Mucosa of rectum (tissue), 2 donors: ENCODE measurements at regions not wholly inside any gene's neighbourhood (a gene's known extent, or its start where the extent isn't known, plus 50 kb on each side); places are given as distances from the start of the nearest gene placed in this dataset.
"Not testable (repeated sequence)": the region's sequence is repeated elsewhere in the genome, so short reads cannot be mapped to it uniquely, and the experiment has no call there.

Experiments
- H3K27ac ChIP-seq, 2 donors: one replicate each; pipeline ENCODE4 v1.7.0; 2013; ENCODE audit warnings: inconsistent platforms in 2 of 2, low read depth in 2 of 2, low read length in 2 of 2
- H3K27me3 ChIP-seq, 2 donors: one replicate each; pipeline ENCODE4 v1.7.0; 2013; ENCODE audit warnings: low read length in 2 of 2; ENCODE audit not compliant: control insufficient read depth in 2 of 2, insufficient read depth in 2 of 2
- H3K36me3 ChIP-seq, 2 donors: one replicate each; pipeline ENCODE4 v1.7.0; 2013; ENCODE audit warnings: low read length in 2 of 2; ENCODE audit not compliant: control insufficient read depth in 2 of 2, insufficient read depth in 2 of 2
- H3K4me1 ChIP-seq, 2 donors: one replicate each; pipeline ENCODE4 v1.7.0; 2013; ENCODE audit warnings: low read length in 2 of 2, mild to moderate bottlenecking in 1 of 2; ENCODE audit not compliant: control insufficient read depth in 2 of 2, insufficient read depth in 2 of 2
- H3K4me3 ChIP-seq, 2 donors: one replicate each; pipeline ENCODE4 v1.7.0; 2013; ENCODE audit warnings: low read length in 2 of 2
- H3K9ac ChIP-seq, 2 donors: one replicate each; pipeline ENCODE4 v1.7.0; 2013; ENCODE audit warnings: low read length in 2 of 2, low read depth in 1 of 2, mild to moderate bottlenecking in 1 of 2
- H3K9me3 ChIP-seq, 2 donors: one replicate each; pipeline ENCODE4 v1.7.0; 2013; ENCODE audit warnings: low read length in 2 of 2; ENCODE audit not compliant: control insufficient read depth in 2 of 2
- donor health status: healthy.
- donor health status: Normal muscosa, but diverticular disease.

DNA sequence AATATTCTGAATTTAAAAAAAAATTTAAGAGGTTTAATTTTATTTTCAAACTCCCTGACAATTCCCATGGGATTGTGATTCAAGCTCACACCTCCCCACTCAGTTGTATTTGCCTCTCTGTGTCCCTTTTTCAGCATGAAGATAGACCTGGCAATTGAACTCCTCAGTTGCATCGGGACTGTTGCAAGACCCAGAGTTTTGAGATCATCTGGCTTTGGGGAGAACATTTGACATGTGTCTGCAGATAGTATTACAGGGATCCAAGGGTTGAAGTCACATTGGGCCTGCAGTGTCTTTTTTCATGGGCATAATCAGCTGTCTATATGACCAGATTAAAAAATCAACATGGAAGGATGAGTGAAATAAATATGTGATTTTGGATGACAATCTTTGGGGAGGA, 91.1 kb upstream of the EOMES start:
- no peaks in the 10 kb centered on the region for H3K9me3 ChIP-seq
- no peaks in the 10 kb centered on the region for H3K27me3 ChIP-seq
- no peaks in the 10 kb centered on the region for H3K4me1 ChIP-seq
- no peak overlapping the region for H3K9ac ChIP-seq
- H3K27ac ChIP-seq: no peak overlapping the region
- H3K36me3 ChIP-seq: no peaks in the 10 kb centered on the region
- no peak overlapping the region for H3K4me3 ChIP-seq

DNA sequence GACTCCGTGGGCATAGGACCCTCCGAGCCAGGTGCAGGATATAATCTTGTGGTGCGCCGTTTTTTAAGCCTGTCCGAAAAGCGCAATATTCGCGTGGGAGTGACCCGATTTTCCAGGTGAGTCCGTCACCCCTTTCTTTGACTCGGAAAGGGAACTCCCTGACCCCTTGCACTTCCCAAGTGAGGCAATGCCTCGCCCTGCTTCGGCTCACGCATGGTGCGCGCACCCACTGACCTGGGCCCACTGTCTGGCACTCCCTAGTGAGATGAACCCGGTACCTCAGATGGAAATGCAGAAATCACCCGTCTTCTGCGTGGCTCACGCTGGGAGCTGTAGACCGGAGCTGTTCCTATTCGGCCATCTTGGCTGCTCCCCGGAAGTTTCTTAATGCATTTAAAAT, 99.5 kb upstream of the EOMES start:
- not testable (repeated sequence) for H3K4me1 ChIP-seq, H3K9ac ChIP-seq, H3K36me3 ChIP-seq, H3K4me3 ChIP-seq, H3K9me3 ChIP-seq, H3K27ac ChIP-seq, H3K27me3 ChIP-seq

DNA sequence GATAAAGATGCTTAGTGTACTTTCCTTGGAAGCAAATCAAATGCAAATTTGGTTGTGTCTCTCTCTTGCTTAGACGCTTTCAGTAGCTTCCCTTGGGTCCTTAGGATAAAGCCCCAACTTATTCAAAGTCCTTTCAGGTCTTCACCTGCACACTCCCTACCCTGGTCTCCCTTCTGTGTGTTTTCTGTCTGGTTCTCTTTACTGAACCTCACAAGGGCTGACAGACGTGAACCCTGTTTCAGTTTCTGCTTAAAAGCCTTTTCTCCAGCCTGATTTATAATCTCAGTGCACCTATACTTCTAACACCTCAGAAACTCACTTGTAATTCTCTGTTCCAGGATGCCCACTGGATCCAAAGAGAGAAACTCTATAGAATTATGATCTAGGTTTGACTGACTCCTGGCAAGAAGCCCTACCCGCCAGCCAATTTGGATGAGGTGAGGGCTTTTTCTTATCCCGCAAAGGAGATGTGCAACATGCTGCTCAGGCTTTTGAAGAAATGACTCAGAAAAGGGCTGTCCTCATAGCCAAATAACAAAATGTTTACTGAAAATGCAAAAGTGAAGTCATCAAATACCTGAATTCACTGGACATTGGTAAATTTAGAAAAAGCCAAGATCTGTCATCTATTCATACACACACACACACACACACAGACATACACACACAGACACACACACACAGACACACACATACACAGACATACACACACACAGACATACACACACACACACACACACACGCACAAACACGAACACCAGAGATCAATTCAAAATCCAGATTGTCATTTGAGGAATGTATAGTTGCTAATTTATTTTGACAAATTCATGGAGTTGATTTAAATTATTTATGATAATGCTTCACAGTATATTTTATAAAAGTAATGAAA, 102.4 kb upstream of the EOMES start:
- Histone ChIP-seq H3K27ac (no peak overlapping the region), H3K9me3 (no peaks in the 10 kb centered on the region), H3K36me3 (no peaks in the 10 kb centered on the region), H3K4me1 (no peaks in the 10 kb centered on the region), H3K9ac (no peak overlapping the region), H3K4me3 (no peak overlapping the region), H3K27me3 (no peaks in the 10 kb centered on the region)

DNA sequence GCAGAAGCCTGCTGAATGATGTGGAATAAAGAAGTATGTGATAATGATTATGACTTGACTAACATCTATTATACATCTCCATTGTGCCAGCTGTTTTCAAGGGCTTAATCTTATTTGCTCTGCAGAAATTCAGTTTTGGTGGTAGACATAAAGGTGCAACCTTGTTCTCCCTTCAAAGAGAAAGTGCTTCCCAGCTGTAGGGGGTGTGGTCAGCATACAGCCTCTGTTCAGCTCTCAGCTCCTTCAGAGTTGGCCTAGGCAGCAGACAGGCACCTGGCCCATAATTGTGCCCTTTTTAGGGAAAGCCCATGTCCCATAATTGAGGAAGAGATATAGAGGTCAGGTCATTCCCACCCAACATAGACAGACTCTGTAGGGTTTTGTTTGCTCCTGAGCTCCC, 104.3 kb upstream of the EOMES start:
- Histone ChIP-seq H3K9me3 (no peaks in the 10 kb centered on the region), H3K4me3 (no peak overlapping the region), H3K9ac (no peak overlapping the region), H3K4me1 (no peaks in the 10 kb centered on the region), H3K27ac (no peak overlapping the region), H3K36me3 (no peaks in the 10 kb centered on the region), H3K27me3 (no peaks in the 10 kb centered on the region)

DNA sequence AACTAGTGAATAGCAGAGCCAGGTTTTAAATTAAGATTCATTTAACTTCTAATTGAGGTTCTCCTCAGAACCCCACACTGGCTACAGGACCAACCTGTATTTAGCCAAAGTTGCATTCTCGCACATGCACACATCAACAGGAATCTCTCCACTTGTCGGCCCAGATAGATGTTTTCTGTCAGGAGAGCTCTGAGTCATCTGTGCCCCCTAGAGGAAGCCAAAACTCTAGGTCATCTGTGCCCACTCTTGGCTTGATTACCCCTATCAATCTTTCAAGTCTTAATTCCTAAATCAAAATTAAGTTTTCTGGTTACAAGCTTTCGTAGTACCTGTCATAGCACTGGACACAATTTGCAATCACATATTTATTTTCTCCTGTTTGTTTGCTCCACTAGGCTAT, 104.9 kb upstream of the EOMES start:
- Histone ChIP-seq H3K36me3 (no peaks in the 10 kb centered on the region), H3K9me3 (no peaks in the 10 kb centered on the region), H3K4me1 (no peaks in the 10 kb centered on the region), H3K27ac (no peak overlapping the region), H3K4me3 (no peak overlapping the region), H3K27me3 (no peaks in the 10 kb centered on the region), H3K9ac (no peak overlapping the region)

DNA sequence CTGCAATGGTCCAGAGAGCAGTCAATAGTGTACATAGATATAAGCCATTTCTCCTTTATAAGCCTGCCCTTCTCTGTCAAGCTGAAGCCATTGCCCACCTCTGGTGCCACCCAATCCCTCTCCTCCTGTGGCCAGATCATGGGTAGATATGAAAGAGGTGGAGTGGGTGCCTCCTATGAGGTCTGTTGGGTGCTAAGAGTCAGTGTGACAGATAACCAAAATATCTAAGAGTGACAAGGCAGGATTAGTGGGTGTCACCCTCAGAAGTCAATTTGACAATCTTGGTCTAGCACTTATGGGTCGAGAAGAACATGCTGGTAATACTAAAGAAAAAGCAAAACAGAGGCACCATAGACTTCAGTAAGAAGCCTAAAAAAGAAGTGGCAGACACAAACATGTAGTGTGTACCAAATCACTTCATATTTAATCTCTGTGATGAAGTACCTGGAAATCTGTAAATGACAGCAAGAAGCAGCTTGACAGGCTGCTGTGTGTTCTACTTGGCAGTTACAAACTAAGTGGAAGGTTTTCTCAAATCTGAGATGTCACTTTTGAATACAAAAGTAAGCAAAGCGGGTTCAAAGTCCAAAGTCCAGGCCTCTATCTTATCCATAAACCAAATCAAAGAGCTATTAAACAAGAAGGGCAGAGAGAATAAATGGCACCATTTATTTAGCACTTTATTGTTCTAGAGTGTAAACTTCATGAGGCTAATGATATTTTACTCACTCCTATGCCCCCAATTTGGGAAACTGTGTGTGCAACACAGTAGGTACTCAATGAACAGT, 118.9 kb upstream of the EOMES start:
- Histone ChIP-seq H3K4me3 (no peak overlapping the region), H3K4me1 (no peaks in the 10 kb centered on the region), H3K27me3 (no peaks in the 10 kb centered on the region), H3K27ac (no peak overlapping the region), H3K36me3 (no peaks in the 10 kb centered on the region), H3K9me3 (no peaks in the 10 kb centered on the region), H3K9ac (no peak overlapping the region)

DNA sequence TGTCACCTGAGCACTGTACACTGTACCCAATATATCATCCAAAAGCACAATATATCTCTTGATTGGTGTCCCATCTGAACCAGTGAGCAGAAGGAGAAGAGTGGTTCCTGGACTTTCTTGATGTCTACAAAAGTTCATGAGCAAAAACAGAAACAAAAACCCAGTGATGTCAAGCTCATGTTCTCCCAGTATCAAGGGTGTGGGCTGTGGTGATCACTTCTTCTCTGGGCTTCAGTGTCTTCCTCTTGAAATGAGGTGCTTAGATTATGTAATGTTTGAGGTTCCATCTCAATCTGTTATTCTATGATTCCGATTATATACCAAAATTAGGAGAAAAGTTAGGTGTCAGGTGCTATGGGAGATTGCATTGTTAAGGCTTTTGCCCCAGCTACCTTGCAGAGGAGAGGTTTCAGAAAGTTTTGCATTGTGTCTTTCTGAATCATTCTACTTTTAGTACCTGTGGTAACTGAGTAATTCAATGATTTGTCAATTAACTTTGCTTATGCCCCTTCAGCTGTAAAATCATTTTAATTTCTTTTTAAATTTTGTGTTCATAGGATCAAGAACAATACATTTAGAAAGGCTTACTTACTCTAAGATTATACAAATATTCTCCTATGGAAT, 122.0 kb upstream of the EOMES start:
- no peaks in the 10 kb centered on the region for H3K9me3 ChIP-seq
- H3K27ac ChIP-seq: no peak overlapping the region

DNA sequence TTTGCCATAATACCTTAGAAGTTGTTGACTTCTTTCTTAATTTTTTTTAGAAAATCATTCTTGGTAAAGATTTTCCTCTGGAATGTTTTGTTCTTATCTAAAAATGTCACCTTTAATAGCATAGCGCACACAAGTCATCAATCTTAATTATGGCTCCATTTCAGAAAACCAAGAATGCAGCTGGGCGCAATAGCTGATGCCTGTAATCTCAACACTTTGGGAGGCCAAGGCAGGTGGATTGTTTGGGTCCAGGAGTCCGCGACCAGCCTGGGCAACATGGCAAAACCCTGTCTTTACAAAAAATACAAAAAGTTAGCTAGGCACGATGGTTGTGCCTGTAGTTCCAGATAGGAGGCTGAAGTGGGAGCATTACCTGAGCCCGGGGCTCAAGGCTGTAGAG, 125.6 kb upstream of the EOMES start:
- Histone ChIP-seq H3K27ac (no peak overlapping the region), H3K4me3 (no peak overlapping the region), H3K36me3 (no peaks in the 10 kb centered on the region), H3K27me3 (no peaks in the 10 kb centered on the region), H3K9me3 (no peaks in the 10 kb centered on the region), H3K9ac (no peak overlapping the region), H3K4me1 (no peaks in the 10 kb centered on the region)

More for the DNA sequence above, 122.0 kb upstream of the EOMES start:
- Histone ChIP-seq H3K4me1 (no peaks in the 10 kb centered on the region), H3K9ac (no peak overlapping the region), H3K4me3 (no peak overlapping the region), H3K27me3 (no peaks in the 10 kb centered on the region), H3K36me3 (no peaks in the 10 kb centered on the region)

DNA sequence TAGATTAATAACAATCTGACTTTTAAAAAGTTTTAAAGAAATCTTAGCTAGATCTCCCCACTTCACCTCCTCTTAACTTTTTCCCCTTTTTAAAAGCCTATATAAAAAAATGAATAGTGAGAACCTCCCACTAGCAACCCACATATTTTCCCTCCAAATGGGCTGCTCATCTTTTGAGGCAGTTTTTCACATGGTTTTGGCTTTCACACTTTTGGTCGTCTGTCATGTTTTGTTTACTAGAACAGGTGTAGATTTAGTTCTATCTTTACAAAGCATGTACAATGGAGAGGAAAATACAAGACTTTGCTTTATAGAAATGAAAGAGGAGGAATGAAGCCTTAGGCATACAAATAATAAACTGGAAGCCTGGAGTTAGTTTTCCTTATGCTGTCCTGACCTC, 126.7 kb upstream of the EOMES start:
- H3K36me3 ChIP-seq: no peaks in the 10 kb centered on the region
- H3K4me3 ChIP-seq: no peak overlapping the region
- no peaks in the 10 kb centered on the region for H3K4me1 ChIP-seq
- no peaks in the 10 kb centered on the region for H3K9me3 ChIP-seq
- no peaks in the 10 kb centered on the region for H3K27me3 ChIP-seq
- no peak overlapping the region for H3K27ac ChIP-seq
- H3K9ac ChIP-seq: no peak overlapping the region

DNA sequence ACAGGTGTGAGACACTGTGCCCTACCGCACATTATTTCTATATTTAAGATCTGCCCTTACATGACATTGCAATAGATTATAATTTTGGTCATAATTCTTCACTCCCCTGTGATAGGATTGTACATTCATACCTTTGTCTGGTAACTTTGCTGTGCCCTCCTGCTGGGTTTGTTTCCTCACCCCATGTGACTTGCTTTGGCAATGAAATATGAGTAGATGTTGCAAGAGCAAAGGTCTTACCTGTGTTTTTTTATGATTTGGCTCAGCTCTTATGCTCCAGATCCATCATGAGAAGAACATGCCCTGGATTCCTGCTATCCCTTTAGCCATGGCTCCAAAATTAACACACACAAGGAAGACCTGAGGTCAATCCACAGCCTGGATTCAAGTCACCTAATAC, 137.7 kb upstream of the EOMES start:
- no peak overlapping the region for H3K27ac ChIP-seq
- no peaks in the 10 kb centered on the region for H3K27me3 ChIP-seq
- H3K9ac ChIP-seq: no peak overlapping the region
- no peaks in the 10 kb centered on the region for H3K36me3 ChIP-seq
- H3K4me3 ChIP-seq: no peak overlapping the region
- H3K9me3 ChIP-seq: no peaks in the 10 kb centered on the region
- no peaks in the 10 kb centered on the region for H3K4me1 ChIP-seq
